IMR-90 (cell line): ENCODE measurements at regions not wholly inside any gene's neighbourhood (a gene's known extent, or its start where the extent isn't known, plus 50 kb on each side); places are given as distances from the start of the nearest gene placed in this dataset.

ENCODE experiments used
- ATAC-seq: fragments of 200-7000 bp; cut with Tn5 transposase; 2 replicates; pipeline ENCODE4 v1.9.1; 2020; ENCODE audit warnings: low read depth, mild to moderate bottlenecking, moderate library complexity
- BruUV-seq: library from RNA; stranded (reverse); fragments of 400-500 nt; replicated peaks from 2 replicates; lab custom pipeline; 2021; lab: Mats Ljungman, UMichigan
- CTCF ChIA-PET: fragments of 300-600 bp; formaldehyde crosslinking; extraction: SDS; loops from one replicate; lab custom pipeline; 2021; ENCODE audit warnings: antibody characterized with exemption; lab: Yijun Ruan, JAX
- POLR2A ChIA-PET: fragments of 300-600 bp; sonication (Branson Sonifier 250); formaldehyde crosslinking; loops from one replicate; lab custom pipeline; 2022; ENCODE audit warnings: antibody characterized with exemption; ENCODE audit not compliant: unreplicated experiment; lab: Charles Lee
- DNase-seq: peaks from one replicate; pipeline ENCODE4 v3.0.0; 2013
- H2AFZ ChIP-seq: replicated peaks from 2 replicates; pipeline ENCODE3; 2013; ENCODE audit warnings: low read length, mild to moderate bottlenecking; ENCODE audit not compliant: poor library complexity
- H2AK5ac ChIP-seq: 2 replicates; pipeline ENCODE4 v1.6.1; 2013; ENCODE audit warnings: low read depth, low read length, inconsistent platforms
- H2AK9ac ChIP-seq: replicated peaks from 2 replicates; pipeline ENCODE3; 2013; ENCODE audit warnings: mild to moderate bottlenecking, low read depth, low read length, moderate library complexity; ENCODE audit not compliant: poor library complexity
- H2BK120ac ChIP-seq: 2 replicates; pipeline ENCODE4 v1.6.1; 2013; ENCODE audit warnings: low read depth, low read length, inconsistent platforms
- H2BK15ac ChIP-seq: 3 replicates; pipeline ENCODE4 v1.6.1; 2013; ENCODE audit warnings: low read depth, low read length, inconsistent platforms
- H2BK20ac ChIP-seq: 2 replicates; pipeline ENCODE4 v1.6.1; 2013; ENCODE audit warnings: low read depth, mild to moderate bottlenecking, inconsistent platforms, low read length, moderate library complexity
- H2BK5ac ChIP-seq: 2 replicates; pipeline ENCODE4 v1.6.1; 2013; ENCODE audit warnings: mild to moderate bottlenecking, low read depth, low read length, inconsistent platforms; ENCODE audit not compliant: poor library complexity, severe bottlenecking
- H3K14ac ChIP-seq: replicated peaks from 2 replicates; pipeline ENCODE4 v1.6.1; 2013; ENCODE audit warnings: low read depth, low read length, inconsistent platforms
- H3K18ac ChIP-seq: 2 replicates; pipeline ENCODE4 v1.6.1; 2013; ENCODE audit warnings: low read depth, low read length, control low read depth
- H3K23ac ChIP-seq: 2 replicates; pipeline ENCODE4 v1.6.1; 2013; ENCODE audit warnings: low read depth, low read length, inconsistent platforms
- H3K27ac ChIP-seq: 2 replicates; pipeline ENCODE4 v1.5.1; 2013; ENCODE audit warnings: mild to moderate bottlenecking, control low read depth, low read length; ENCODE audit not compliant: insufficient read depth
- H3K27me3 ChIP-seq: 2 replicates; pipeline ENCODE4 v1.6.1; 2013; ENCODE audit warnings: low read length; ENCODE audit not compliant: control insufficient read depth, insufficient read depth
- H3K36me3 ChIP-seq: 2 replicates; pipeline ENCODE4 v1.6.1; 2013; ENCODE audit warnings: low read length, mixed read lengths; ENCODE audit not compliant: control insufficient read depth, insufficient read depth
- H3K4ac ChIP-seq: 2 replicates; pipeline ENCODE4 v1.6.1; 2013; ENCODE audit warnings: low read depth, low read length, inconsistent platforms
- H3K4me1 ChIP-seq: 2 replicates; pipeline ENCODE4 v1.6.1; 2013; ENCODE audit warnings: low read length, mixed read lengths; ENCODE audit not compliant: control insufficient read depth, insufficient read depth
- H3K4me2 ChIP-seq: 2 replicates; pipeline ENCODE4 v1.6.1; 2013; ENCODE audit warnings: low read depth, mild to moderate bottlenecking, control low read depth, low read length, moderate library complexity
- H3K4me3 ChIP-seq: 2 replicates; pipeline ENCODE4 v1.5.1; 2013; ENCODE audit warnings: low read depth, mild to moderate bottlenecking, control low read depth, low read length, moderate library complexity; ENCODE audit not compliant: insufficient read depth
- H3K56ac ChIP-seq: 2 replicates; pipeline ENCODE4 v1.6.1; 2013; ENCODE audit warnings: low read length, inconsistent platforms; ENCODE audit not compliant: insufficient read depth; ENCODE audit errors: extremely low read depth
- H3K79me1 ChIP-seq, 2 experiments: 2 replicates each; pipeline ENCODE4 v1.6.1; 2013; ENCODE audit warnings: low read length in 2 of 2, inconsistent platforms in 1 of 2, low read depth in 1 of 2
- H3K9ac ChIP-seq: 2 replicates; pipeline ENCODE4 v1.6.1; 2013; ENCODE audit warnings: low read depth, low read length, control low read depth
- H3K9me1 ChIP-seq: 2 replicates; pipeline ENCODE4 v1.6.1; 2013; ENCODE audit warnings: low read length, inconsistent platforms; ENCODE audit not compliant: insufficient read depth
- H3K9me3 ChIP-seq: 2 replicates; pipeline ENCODE4 v1.6.1; 2013; ENCODE audit warnings: low read length; ENCODE audit not compliant: control insufficient read depth, insufficient read depth
- H4K20me1 ChIP-seq: 2 replicates; pipeline ENCODE4 v1.6.1; 2013; ENCODE audit warnings: low read length, inconsistent platforms; ENCODE audit not compliant: insufficient read depth
- H4K5ac ChIP-seq: 2 replicates; pipeline ENCODE4 v1.6.1; 2013; ENCODE audit warnings: mild to moderate bottlenecking, low read depth, low read length, control low read depth
- H4K8ac ChIP-seq, 2 experiments: 2 replicates each; pipeline ENCODE4 v1.6.1; 2013; ENCODE audit warnings: low read depth in 2 of 2, low read length in 2 of 2, control low read depth in 1 of 2, inconsistent platforms in 1 of 2
- H4K91ac ChIP-seq: 2 replicates; pipeline ENCODE4 v1.6.1; 2013; ENCODE audit warnings: low read depth, low read length, inconsistent platforms; ENCODE audit not compliant: insufficient read depth
- BHLHE40 ChIP-seq: fragments of 150-350 bp; IDR thresholded peaks from 2 replicates; pipeline ENCODE4 v1.6.1; 2016; ENCODE audit warnings: mild to moderate bottlenecking, low read depth, low read length
- CEBPB ChIP-seq: IDR thresholded peaks from 2 replicates; pipeline ENCODE4 v1.6.1; 2012; ENCODE audit warnings: low read depth, low read length, improper control_type of control experiment
- FOS ChIP-seq: fragments of 150-350 bp; IDR thresholded peaks from 2 replicates; pipeline ENCODE4 v1.6.1; 2016; ENCODE audit warnings: low read depth, low read length
- MAZ ChIP-seq: IDR thresholded peaks from 2 replicates; pipeline ENCODE4 v1.6.1; 2012; ENCODE audit warnings: low read depth, mild to moderate bottlenecking, low read length, improper control_type of control experiment, moderate library complexity, borderline replicate concordance
- MXI1 ChIP-seq: IDR thresholded peaks from 2 replicates; pipeline ENCODE4 v1.6.1; 2012; ENCODE audit warnings: low read depth, mild to moderate bottlenecking, low read length, moderate library complexity, borderline replicate concordance
- NFE2L2 ChIP-seq: fragments of 150-350 bp; IDR thresholded peaks from 2 replicates; pipeline ENCODE4 v1.6.1; 2016; ENCODE audit warnings: low read depth, mild to moderate bottlenecking, low read length
- RAD21 ChIP-seq: IDR thresholded peaks from 2 replicates; pipeline ENCODE4 v1.6.1; 2012; ENCODE audit warnings: low read length, improper control_type of control experiment
- RCOR1 ChIP-seq: IDR thresholded peaks from 2 replicates; pipeline ENCODE4 v1.6.1; 2012; ENCODE audit warnings: mild to moderate bottlenecking, low read length, improper control_type of control experiment; ENCODE audit not compliant: insufficient replicate concordance
- RFX5 ChIP-seq: IDR thresholded peaks from 2 replicates; pipeline ENCODE4 v1.8.0; 2012; ENCODE audit warnings: low read depth, mild to moderate bottlenecking, low read length, moderate library complexity
- WGBS, 2 experiments: methylation state at CpG; one replicate each; pipeline versions ENCODE4 v1.1.5 to v1.1.7; 2013; ENCODE audit warnings: missing lambda C conversion rate in 2 of 2; ENCODE audit not compliant: insufficient read length in 1 of 2; ENCODE audit errors: extremely low coverage in 2 of 2; 5-methylcytosine and 5-hydroxymethylcytosine counted together
- dilution Hi-C: fragments of 300-500 bp; cut with HindIII; formaldehyde crosslinking; loops from one replicate; pipeline ENCODE4 v1.14.3; 2018; ENCODE audit warnings: low sequenced_read_pairs; ENCODE audit not compliant: unreplicated experiment
- in situ Hi-C: fragments of 300-500 bp; cut with MboI; formaldehyde crosslinking; loops from 3 replicates; pipeline ENCODE4 v1.14.3; 2019; ENCODE audit warnings: low sequenced_read_pairs, inconsistent platforms, mixed read lengths
- intact Hi-C: fragments of 100-400 bp; cut with micrococcal nuclease; formaldehyde crosslinking; loops from 2 replicates; pipeline ENCODE4 v1.10.0; 2022
- TF ChIP-seq, protein P1 (sequence below): conservative IDR thresholded peaks from 2 replicates; pipeline ENCODE4 v1.5.1; 2012; ENCODE audit warnings: mild to moderate bottlenecking, low read depth, low read length, improper control_type of control experiment
- TF ChIP-seq, protein P2 (sequence below): fragments of 150-350 bp; IDR thresholded peaks from 2 replicates; pipeline ENCODE4 v1.6.1; 2016; ENCODE audit warnings: low read depth, mild to moderate bottlenecking, low read length, moderate library complexity, borderline replicate concordance

DNA sequence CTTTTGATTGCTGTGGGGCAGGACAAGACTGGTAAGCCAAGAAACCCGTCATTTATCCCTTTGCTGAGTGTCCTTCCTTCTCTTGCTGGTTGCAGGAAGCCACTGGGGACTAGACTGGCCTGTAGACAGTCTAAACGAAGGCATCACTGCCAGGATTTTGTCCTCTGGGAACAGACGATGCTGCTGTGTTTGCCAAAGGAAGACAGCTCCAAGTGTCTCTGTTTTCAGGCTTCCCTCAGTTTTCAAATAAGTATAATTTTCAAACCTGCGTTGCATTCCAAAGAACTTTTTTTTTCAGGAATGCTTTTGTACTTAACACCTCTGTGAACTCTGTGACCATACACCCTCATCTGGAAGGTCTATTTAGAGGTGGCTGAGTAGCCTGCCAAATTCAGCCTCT, 269.4 kb downstream of the HLX start:
- no peaks in the 10 kb centered on the region for H4K20me1 ChIP-seq
- no peak overlapping the region for H4K5ac ChIP-seq
- no peak overlapping the region for H3K56ac ChIP-seq
- in situ Hi-C loops (no loop called here), intact Hi-C loops (no loop called here), dilution Hi-C loops (no loop called here)
- H3K79me1 ChIP-seq, result no peaks in the 10 kb centered on the region
- no peaks in the 10 kb centered on the region for H3K27me3 ChIP-seq
- H4K8ac ChIP-seq, result no peak overlapping the region
- no peak overlapping the region for H3K4me2 ChIP-seq
- DNase-seq (no peak), ATAC-seq (no peak)
- H3K9ac ChIP-seq, result no peak overlapping the region
- no peak overlapping the region for H2AK5ac ChIP-seq
- no peak overlapping the region for H3K4ac ChIP-seq
- no peak overlapping the region for H3K18ac ChIP-seq
- no peak overlapping the region for H2BK15ac ChIP-seq
- H2BK20ac ChIP-seq, result no peak overlapping the region
- no peaks in the 10 kb centered on the region for H3K9me1 ChIP-seq
- no TSS peak for BruUV-seq
- no peak overlapping the region for H4K91ac ChIP-seq
- H3K27ac ChIP-seq, result no peak overlapping the region
- no peak for TF ChIP-seq MXI1
- no peak for TF ChIP-seq RFX5
- TF ChIP-seq, protein P1, sequence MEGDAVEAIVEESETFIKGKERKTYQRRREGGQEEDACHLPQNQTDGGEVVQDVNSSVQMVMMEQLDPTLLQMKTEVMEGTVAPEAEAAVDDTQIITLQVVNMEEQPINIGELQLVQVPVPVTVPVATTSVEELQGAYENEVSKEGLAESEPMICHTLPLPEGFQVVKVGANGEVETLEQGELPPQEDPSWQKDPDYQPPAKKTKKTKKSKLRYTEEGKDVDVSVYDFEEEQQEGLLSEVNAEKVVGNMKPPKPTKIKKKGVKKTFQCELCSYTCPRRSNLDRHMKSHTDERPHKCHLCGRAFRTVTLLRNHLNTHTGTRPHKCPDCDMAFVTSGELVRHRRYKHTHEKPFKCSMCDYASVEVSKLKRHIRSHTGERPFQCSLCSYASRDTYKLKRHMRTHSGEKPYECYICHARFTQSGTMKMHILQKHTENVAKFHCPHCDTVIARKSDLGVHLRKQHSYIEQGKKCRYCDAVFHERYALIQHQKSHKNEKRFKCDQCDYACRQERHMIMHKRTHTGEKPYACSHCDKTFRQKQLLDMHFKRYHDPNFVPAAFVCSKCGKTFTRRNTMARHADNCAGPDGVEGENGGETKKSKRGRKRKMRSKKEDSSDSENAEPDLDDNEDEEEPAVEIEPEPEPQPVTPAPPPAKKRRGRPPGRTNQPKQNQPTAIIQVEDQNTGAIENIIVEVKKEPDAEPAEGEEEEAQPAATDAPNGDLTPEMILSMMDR, result no peak
- TF ChIP-seq BHLHE40, result no peak
- TF ChIP-seq FOS, result no peak
- TF ChIP-seq CEBPB, result no peak
- TF ChIP-seq, protein P2, sequence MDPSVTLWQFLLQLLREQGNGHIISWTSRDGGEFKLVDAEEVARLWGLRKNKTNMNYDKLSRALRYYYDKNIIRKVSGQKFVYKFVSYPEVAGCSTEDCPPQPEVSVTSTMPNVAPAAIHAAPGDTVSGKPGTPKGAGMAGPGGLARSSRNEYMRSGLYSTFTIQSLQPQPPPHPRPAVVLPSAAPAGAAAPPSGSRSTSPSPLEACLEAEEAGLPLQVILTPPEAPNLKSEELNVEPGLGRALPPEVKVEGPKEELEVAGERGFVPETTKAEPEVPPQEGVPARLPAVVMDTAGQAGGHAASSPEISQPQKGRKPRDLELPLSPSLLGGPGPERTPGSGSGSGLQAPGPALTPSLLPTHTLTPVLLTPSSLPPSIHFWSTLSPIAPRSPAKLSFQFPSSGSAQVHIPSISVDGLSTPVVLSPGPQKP, result no peak
- TF ChIP-seq MAZ, result no peak
- TF ChIP-seq NFE2L2, result no peak
- no peak for TF ChIP-seq RCOR1
- no peak for TF ChIP-seq RAD21
- H2BK5ac ChIP-seq, result no peak overlapping the region
- no peak overlapping the region for H2BK120ac ChIP-seq
- CTCF ChIA-PET, result interaction anchor here (0.9 kb wide), 1 partner anchor 17 kb away, joined by 3 read pairs; no protein-coding TSS in a partner anchor
- no peak overlapping the region for H3K4me3 ChIP-seq
- H3K4me1 ChIP-seq, result no peaks in the 10 kb centered on the region
- no peak overlapping the region for H2AK9ac ChIP-seq
- no peak overlapping the region for H2AFZ ChIP-seq
- WGBS, 2 experiments, result 56% methylated on average over 3 of the region's 4 CpGs; no CpG with 5 or more reads in 1 of the 2 experiments
- H3K14ac ChIP-seq, result no peak overlapping the region
- no peaks in the 10 kb centered on the region for H3K36me3 ChIP-seq
- peaks cover 3% of the 10 kb centered on the region for H3K9me3 ChIP-seq
- POLR2A ChIA-PET, result interaction anchor here (0.6 kb wide), 1 partner anchor 16 kb away, joined by 3 read pairs; no protein-coding TSS in a partner anchor
- no peak overlapping the region for H3K23ac ChIP-seq
